ENCODE measurements at regions not wholly inside any gene's neighbourhood (a gene's known extent, or its start where the extent isn't known, plus 50 kb on each side); places are given as distances from the start of the nearest gene placed in this dataset.

GRCh38 chrY:11293392-11293791 is 1407.6 kb upstream of the USP9Y start:
- DNase-seq (no peak), FAIRE-seq (no peak)
- 42 to 47% (median 44%) methylated on average over 5 of the region's 5 CpGs for WGBS, 3 donors
- Histone ChIP-seq H3K36me3 (ENCODE audit: control insufficient read depth in 3 of 3, insufficient read depth in 2 of 3, low read depth in 1 of 3, low read length in 3 of 3) (no peaks in the 10 kb centered on the region), H3K4me1 (ENCODE audit: control insufficient read depth in 3 of 3, insufficient read depth in 2 of 3, low read depth in 1 of 3, low read length in 2 of 3) (no peaks in the 10 kb centered on the region), H3K9me3 (ENCODE audit: control insufficient read depth in 2 of 2, insufficient read depth in 1 of 2, low read depth in 1 of 2, low read length in 1 of 2) (no peaks in the 10 kb centered on the region), H3K27me3 (ENCODE audit: control insufficient read depth in 3 of 3, insufficient read depth in 3 of 3, low read length in 3 of 3) (no peaks in the 10 kb centered on the region), H3K4me3 (ENCODE audit: low read depth in 1 of 3, low read length in 3 of 3) (no peak overlapping the region), H3K27ac (ENCODE audit: low read depth in 1 of 3, low read length in 2 of 3) (no peak overlapping the region)

- WGBS, 3 donors = 63 to 76% (median 73%) methylated on average over 13 of the region's 13 CpGs
- FAIRE-seq (no peak), DNase-seq (peak; percentile 15 to 32)
- H3K27ac ChIP-seq (ENCODE audit: low read depth in 1 of 3, low read length in 2 of 3) = no peak overlapping the region
- H3K4me3 ChIP-seq (ENCODE audit: low read depth in 1 of 3, low read length in 3 of 3) = no peak overlapping the region
- H3K9me3 ChIP-seq (ENCODE audit: control insufficient read depth in 2 of 2, insufficient read depth in 1 of 2, low read depth in 1 of 2, low read length in 1 of 2) = no peaks in the 10 kb centered on the region
- H3K4me1 ChIP-seq (ENCODE audit: control insufficient read depth in 3 of 3, insufficient read depth in 2 of 3, low read depth in 1 of 3, low read length in 2 of 3) = no peaks in the 10 kb centered on the region
- H3K36me3 ChIP-seq (ENCODE audit: control insufficient read depth in 3 of 3, insufficient read depth in 2 of 3, low read depth in 1 of 3, low read length in 3 of 3) = no peaks in the 10 kb centered on the region
- no peaks in the 10 kb centered on the region for H3K27me3 ChIP-seq (ENCODE audit: control insufficient read depth in 3 of 3, insufficient read depth in 3 of 3, low read length in 3 of 3)
These were observed 1366.9 kb upstream of the USP9Y start for GRCh38 chrY:11334151-11334550.

Measured in small intestine (tissue), 7 donors.